ENCODE measurements at regions not wholly inside any gene's neighbourhood (a gene's known extent, or its start where the extent isn't known, plus 50 kb on each side); places are given as distances from the start of the nearest gene placed in this dataset.

- FAIRE-seq, result no peak
Measured at GRCh38 chr5:61653807-61654580, 321.9 kb downstream of the ZSWIM6 start.

GRCh38 chr5:61654876-61655275 is 322.8 kb downstream of the ZSWIM6 start:
- FAIRE-seq, result no peak

- no peak for FAIRE-seq
Measured at GRCh38 chr5:61657010-61657409, 325.0 kb downstream of the ZSWIM6 start.

- FAIRE-seq, result no peak
Measured at GRCh38 chr5:61657686-61658085, 325.6 kb downstream of the ZSWIM6 start.

DNA sequence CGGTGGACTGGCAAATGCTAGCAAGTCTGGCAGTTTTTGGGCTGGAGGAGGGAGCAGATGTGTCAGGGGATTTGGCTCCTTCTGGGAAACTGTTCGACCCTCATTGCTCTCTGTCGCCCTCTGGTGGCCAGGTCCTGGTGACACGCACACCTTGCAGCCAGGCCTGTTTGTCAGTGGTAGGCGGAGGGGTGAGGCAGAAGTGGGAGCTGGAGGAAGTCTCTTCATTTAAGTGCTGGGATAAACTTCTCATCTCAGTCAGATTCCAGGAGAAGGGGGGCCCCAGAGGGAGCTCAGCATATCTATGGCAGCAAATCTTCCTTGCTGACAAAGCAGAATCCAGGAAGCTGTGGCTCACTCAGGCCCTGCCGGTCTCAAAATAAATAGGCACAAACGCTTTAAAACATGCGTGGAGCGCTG is 326.5 kb downstream of the ZSWIM6 start:
- no peak for FAIRE-seq

DNA sequence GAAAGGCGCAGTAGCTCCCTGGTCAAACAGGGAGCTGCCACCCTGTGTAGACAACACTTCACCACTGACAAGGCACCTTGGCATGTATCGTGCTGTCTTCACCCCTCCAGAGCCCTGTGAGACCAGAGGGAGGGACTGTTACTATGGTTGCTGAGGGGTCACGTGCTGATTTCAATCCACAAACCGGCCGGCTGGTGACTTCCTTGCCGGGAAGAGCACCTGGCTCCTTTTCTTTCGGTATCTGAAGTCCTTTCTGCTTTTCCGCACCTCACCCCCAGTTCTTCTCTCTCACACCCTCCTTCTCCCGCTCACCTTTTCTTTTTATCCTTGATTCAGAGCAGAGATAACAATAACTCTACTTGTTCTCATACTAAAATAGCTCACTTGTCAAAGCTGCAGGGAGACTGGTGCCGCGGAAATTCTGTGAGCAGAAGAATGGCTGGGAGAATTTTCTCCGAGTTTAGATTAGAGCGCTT is 327.2 kb downstream of the ZSWIM6 start:
- FAIRE-seq, result no peak

- no peak for FAIRE-seq
Measured at GRCh38 chr5:61662670-61663069, 330.6 kb downstream of the ZSWIM6 start.

- FAIRE-seq, result no peak
Measured at GRCh38 chr5:61666064-61666621, 334.1 kb downstream of the ZSWIM6 start.

- FAIRE-seq, result no peak
Measured at GRCh38 chr5:61667525-61668218, 335.6 kb downstream of the ZSWIM6 start.

- no peak for FAIRE-seq
Measured at GRCh38 chr5:61669531-61669930, 337.5 kb downstream of the ZSWIM6 start.

DNA sequence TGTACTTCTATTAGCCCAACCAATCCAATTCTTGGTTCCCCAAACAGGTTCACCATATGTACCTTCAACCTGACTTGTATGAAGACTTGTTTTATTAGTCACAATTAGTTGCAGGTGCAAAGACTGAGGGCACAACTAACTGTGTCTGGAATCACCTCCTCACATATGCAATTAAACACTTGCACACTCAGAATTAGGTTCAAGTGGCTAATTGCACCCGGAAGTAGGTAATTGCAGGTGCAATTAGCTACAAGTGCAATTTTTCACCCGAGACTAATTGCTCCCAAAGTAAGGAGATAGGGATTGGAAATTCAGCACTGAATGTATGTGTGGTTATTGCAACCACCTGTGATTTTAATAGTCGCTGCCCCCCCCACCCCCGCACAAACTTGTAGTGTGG is 338.9 kb downstream of the ZSWIM6 start:
- FAIRE-seq, result no peak

- FAIRE-seq, result no peak
Measured at GRCh38 chr5:61673007-61673735, 341.1 kb downstream of the ZSWIM6 start.

GRCh38 chr5:61674378-61674777 is 342.3 kb downstream of the ZSWIM6 start:
- no peak for FAIRE-seq

DNA sequence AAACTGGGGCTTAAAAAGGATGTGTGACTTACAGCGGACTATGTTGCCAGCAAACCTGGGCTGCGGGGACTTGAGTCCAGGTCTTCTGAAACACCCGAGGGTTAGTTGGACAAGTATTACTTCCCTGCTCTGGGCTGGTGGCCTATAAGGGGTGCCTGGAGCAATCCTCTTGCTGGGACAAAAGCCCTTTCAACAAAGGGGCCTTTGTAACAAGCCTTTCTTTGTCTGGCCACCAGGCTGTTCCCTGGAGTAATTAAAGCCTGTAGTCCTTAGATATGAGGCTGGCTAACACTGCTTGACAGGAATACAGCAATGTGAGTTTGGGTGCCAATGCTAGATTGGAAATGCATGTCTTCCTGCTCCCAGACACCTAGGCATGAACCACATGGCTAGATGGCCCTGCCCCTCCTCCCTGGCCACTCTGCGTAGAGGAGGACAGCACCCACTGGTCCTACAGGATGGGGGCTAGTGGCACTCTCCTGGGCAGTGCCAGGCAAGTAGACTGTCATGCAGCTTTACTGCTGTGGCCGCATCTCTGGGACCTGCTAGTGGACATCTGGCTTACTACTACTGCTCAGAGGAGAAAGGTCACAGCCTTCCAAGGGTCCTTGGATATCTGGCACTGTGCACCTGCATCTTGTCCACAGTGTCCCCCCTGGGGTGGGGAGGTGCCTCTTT is 343.1 kb downstream of the ZSWIM6 start:
- no peak for FAIRE-seq

GRCh38 chr5:61677220-61677619 is 345.2 kb downstream of the ZSWIM6 start:
- no peak for FAIRE-seq

GRCh38 chr5:61678966-61679365 is 346.9 kb downstream of the ZSWIM6 start:
- no peak for FAIRE-seq

GRCh38 chr5:61679562-61679961 is 347.5 kb downstream of the ZSWIM6 start:
- FAIRE-seq, result no peak

- no peak for FAIRE-seq
Measured at GRCh38 chr5:61680247-61680646, 348.2 kb downstream of the ZSWIM6 start.

DNA sequence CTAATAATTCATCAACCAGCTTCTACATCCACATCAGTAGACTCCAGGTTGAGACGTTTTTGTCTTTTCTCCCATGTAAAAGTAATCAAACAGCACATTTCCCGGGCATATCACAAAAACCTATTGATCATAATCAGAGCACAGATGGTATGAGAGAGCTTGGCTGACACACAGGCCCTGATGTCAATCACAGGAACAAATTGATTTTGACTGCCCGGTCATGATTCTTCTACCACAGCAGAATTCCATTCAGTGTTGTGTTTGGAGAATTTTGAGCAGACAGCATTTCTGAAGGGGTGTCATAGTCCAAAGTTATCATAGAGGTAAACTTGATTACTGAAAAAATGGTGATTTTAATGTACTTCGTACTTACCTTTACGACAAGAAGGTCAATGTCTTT is 351.1 kb downstream of the ZSWIM6 start:
- no peak for FAIRE-seq

DNA sequence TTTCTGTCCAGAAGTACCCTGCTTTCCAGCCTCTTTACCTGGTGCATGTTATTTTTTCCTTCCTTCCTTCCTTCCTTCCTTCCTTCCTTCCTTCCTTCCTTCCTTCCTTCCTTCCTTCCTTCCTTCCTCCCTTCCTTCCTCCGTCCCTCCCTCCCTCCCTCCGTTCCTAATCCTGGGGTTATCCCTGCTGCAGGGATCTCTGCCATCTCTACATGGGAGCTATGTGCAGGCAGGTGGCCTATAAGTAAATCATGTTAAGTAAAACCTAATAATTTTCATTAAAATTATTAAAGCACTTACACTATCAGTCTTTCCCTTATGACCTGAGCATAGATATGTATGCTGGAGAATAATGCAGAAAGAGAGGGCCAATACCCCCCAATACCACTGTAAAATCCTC is 351.9 kb downstream of the ZSWIM6 start:
- no peak for FAIRE-seq

GRCh38 chr5:61686491-61687257 is 354.6 kb downstream of the ZSWIM6 start:
- FAIRE-seq, result no peak

DNA sequence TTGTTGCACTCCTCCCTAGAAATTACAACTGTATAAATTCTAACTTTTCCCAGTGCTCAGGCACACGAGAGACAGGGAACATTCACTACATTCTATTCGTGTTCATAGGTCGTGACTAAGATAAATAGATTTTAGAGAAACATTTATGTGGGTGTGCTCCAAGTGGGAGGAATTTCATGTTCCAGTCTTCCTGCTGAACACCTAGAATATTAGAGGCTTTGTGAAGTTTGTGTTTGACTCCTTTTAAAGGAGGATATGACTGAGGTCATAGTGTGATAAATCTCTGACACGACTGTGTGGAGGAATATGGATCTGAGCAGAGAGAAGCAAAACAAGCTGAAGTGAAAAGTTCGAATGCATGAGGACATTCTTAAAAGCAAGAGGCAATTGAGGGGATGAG is 355.3 kb downstream of the ZSWIM6 start:
- FAIRE-seq, result no peak
